K562 (cell line): ENCODE measurements at regions not wholly inside any gene's neighbourhood (a gene's known extent, or its start where the extent isn't known, plus 50 kb on each side); places are given as distances from the start of the nearest gene placed in this dataset.

ENCODE experiments used
- ATAC-seq: fragments of 200-7000 bp; cut with Tn5 transposase; 3 replicates; pipeline ENCODE4 v1.9.1; 2020; ENCODE audit warnings: moderate library complexity
- BruUV-seq: library from RNA; stranded (reverse); fragments of 400-500 nt; replicated peaks from 2 replicates; lab custom pipeline; 2021; lab: Mats Ljungman, UMichigan
- CTCF ChIA-PET: fragments of 300-600 bp; formaldehyde crosslinking; extraction: SDS; loops from one replicate; lab custom pipeline; 2021; ENCODE audit warnings: low intra/inter-chr PET ratio; lab: Yijun Ruan, JAX
- POLR2A ChIA-PET: fragments of 300-600, 350-650 bp; sonication (Branson Sonifier 250); formaldehyde crosslinking; extraction: SDS; loops from one replicate; lab custom pipeline; 2021; ENCODE audit warnings: antibody characterized with exemption, inconsistent platforms; lab: Yijun Ruan, JAX
- DNase-seq, 4 experiments: peaks; one replicate each; pipeline versions ENCODE4 v3.0.0 to v3.0.0-alpha.2; 2011 to 2018; ENCODE audit warnings: low spot score in 3 of 4, mixed read lengths in 3 of 4; ENCODE audit errors: extremely low read depth in 1 of 4
- FAIRE-seq: peaks from 2 replicates; lab custom pipeline; 2011; peaks lifted over from hg19 to GRCh38; lab: Jason Lieb, UNC
- H2AFZ ChIP-seq: 2 replicates; pipeline ENCODE4 v1.6.0; 2011; ENCODE audit warnings: low read depth, low read length, control low read depth, inconsistent platforms
- H3K27ac ChIP-seq: fragments of 200-600 bp; 3 replicates; pipeline ENCODE4 v1.8.0; 2011; ENCODE audit warnings: low read depth, mild to moderate bottlenecking, control low read depth, inconsistent platforms, low read length, moderate library complexity, mixed read lengths; ENCODE audit errors: extremely low read depth
- H3K27me3 ChIP-seq, 2 experiments: fragments of 300-600 bp in 1 of 2; 2 replicates in 1 of 2; 3 replicates in 1 of 2; pipeline versions ENCODE4 v1.6.0 to v1.8.0; 2011; ENCODE audit warnings: inconsistent platforms in 2 of 2, low read length in 2 of 2, mild to moderate bottlenecking in 1 of 2, mixed read lengths in 1 of 2, moderate library complexity in 1 of 2; ENCODE audit not compliant: control insufficient read depth in 2 of 2, insufficient read depth in 2 of 2
- H3K36me3 ChIP-seq: fragments of 300-600 bp; 3 replicates; pipeline ENCODE4 v1.8.0; 2011; ENCODE audit warnings: mild to moderate bottlenecking, low read length, inconsistent platforms; ENCODE audit not compliant: control insufficient read depth, insufficient read depth
- H3K4me1 ChIP-seq, 2 experiments: fragments of 200-600 bp in 1 of 2; replicated peaks in 1 of 2; 2 replicates in 1 of 2; 3 replicates in 1 of 2; pipeline versions ENCODE4 v1.5.1 to v1.8.0; 2011; ENCODE audit warnings: inconsistent platforms in 2 of 2, low read length in 2 of 2, mild to moderate bottlenecking in 1 of 2, mixed read lengths in 1 of 2, moderate library complexity in 1 of 2; ENCODE audit not compliant: control insufficient read depth in 2 of 2, insufficient read depth in 2 of 2
- H3K4me2 ChIP-seq: 2 replicates; pipeline ENCODE4 v1.6.1; 2011; ENCODE audit warnings: low read length, control low read depth, inconsistent platforms, mixed read lengths; ENCODE audit not compliant: insufficient read depth
- H3K4me3 ChIP-seq: fragments of 200-600 bp; sonication (generic), shearing (Covaris generic); 2 replicates; pipeline ENCODE4 v1.5.1; 2016; ENCODE audit warnings: control low read depth, inconsistent platforms
- H3K79me2 ChIP-seq: fragments of 200-600 bp; 3 replicates; pipeline ENCODE4 v1.8.0; 2011; ENCODE audit warnings: low read length, inconsistent platforms; ENCODE audit not compliant: control insufficient read depth, insufficient read depth
- H3K9ac ChIP-seq, 2 experiments: 2 replicates each; pipeline versions ENCODE4 v1.6.0 to v1.6.1; 2011; ENCODE audit warnings: low read depth in 2 of 2, low read length in 2 of 2, control low read depth in 1 of 2, inconsistent platforms in 1 of 2, mild to moderate bottlenecking in 1 of 2, mixed read lengths in 1 of 2; ENCODE audit not compliant: insufficient read depth in 1 of 2
- H3K9me1 ChIP-seq: one replicate; pipeline ENCODE4 v1.6.0; 2011; ENCODE audit warnings: inconsistent platforms, mild to moderate bottlenecking, low read length, moderate library complexity; ENCODE audit not compliant: control insufficient read depth, insufficient read depth
- H3K9me3 ChIP-seq: replicated peaks from 2 replicates; pipeline ENCODE4 v1.5.1; 2011; ENCODE audit warnings: low read depth, low read length, inconsistent platforms; ENCODE audit not compliant: control insufficient read depth, insufficient read depth
- H4K20me1 ChIP-seq: replicated peaks from 2 replicates; pipeline ENCODE4 v1.6.1; 2011; ENCODE audit warnings: low read length, inconsistent platforms, mixed read lengths; ENCODE audit not compliant: control insufficient read depth, insufficient read depth
- BRF1 ChIP-seq: IDR thresholded peaks from 3 replicates; pipeline ENCODE4 v1.6.1; 2011; ENCODE audit warnings: borderline replicate concordance, mild to moderate bottlenecking; ENCODE audit not compliant: insufficient read length; ENCODE audit errors: extremely low read depth
- MYNN ChIP-seq, 2 experiments: sonication (generic); formaldehyde crosslinking in 1 of 2; IDR thresholded peaks; 2 replicates each; pipeline versions ENCODE4 v1.5.0 to v1.6.1; 2016 to 2020; ENCODE audit warnings: antibody characterized with exemption in 1 of 2, missing genetic modification reagents in 1 of 2
- RAD21 ChIP-seq, 2 experiments: fragments of 250-450 bp in 1 of 2; fragments of 450-650 bp in 1 of 2; sonication (Bioruptor Pico) in 1 of 2; formaldehyde crosslinking in 1 of 2; IDR thresholded peaks in 1 of 2; conservative IDR thresholded peaks in 1 of 2; 2 replicates each; pipeline versions ENCODE4 v1.4.0 to v1.8.0; 2020 to 2022; ENCODE audit warnings: mild to moderate bottlenecking in 2 of 2, moderate library complexity in 1 of 2
- SRF ChIP-seq, 2 experiments: fragments of 250-450, 450-650 bp in 1 of 2; sonication (Bioruptor Pico) in 1 of 2; sonication (generic) in 1 of 2; formaldehyde crosslinking; IDR thresholded peaks; 2 replicates each; pipeline versions ENCODE4 v1.5.0 to v1.5.1; 2020 to 2022; ENCODE audit warnings: mild to moderate bottlenecking in 1 of 2, missing genetic modification reagents in 1 of 2
- ZNF197 ChIP-seq: fragments of 200-800 bp; sonication (Bioruptor generic); IDR thresholded peaks from 2 replicates; pipeline ENCODE4 v1.6.1; 2016; ENCODE audit warnings: low read depth, missing genetic modification characterization, missing compliant biosample characterization
- ZNF384 ChIP-seq: IDR thresholded peaks from 2 replicates; pipeline ENCODE4 v1.6.1; 2012; ENCODE audit warnings: low read depth, low read length, improper control_type of control experiment
- WGBS: fragments of 100-300 bp; shearing (Covaris generic); methylation state at CpG from one replicate; pipeline ENCODE4 v1.1.6; 2016; ENCODE audit warnings: low coverage, mixed read lengths; ENCODE audit not compliant: insufficient coverage; ENCODE audit errors: missing lambda C conversion rate; 5-methylcytosine and 5-hydroxymethylcytosine counted together
- in situ Hi-C: fragments of 300-500 bp; cut with MboI; formaldehyde crosslinking; loops from 4 replicates; pipeline ENCODE4 v1.15.0; 2018; ENCODE audit warnings: inconsistent platforms, mixed read lengths
- intact Hi-C: fragments of 100-400 bp; cut with micrococcal nuclease; formaldehyde crosslinking; loops from 2 replicates; pipeline ENCODE4 v1.14.2; 2022

- no peak for TF ChIP-seq RAD21 (CRISPR knock-in tag; conservative IDR thresholded peaks at IDR 0.05 in 1 of 2, IDR thresholded peaks at IDR 0.05 in 1 of 2)
- no peak for TF ChIP-seq BRF1
- TF ChIP-seq, all 486 proteins: peak for 0
These were observed 493.2 kb downstream of the MIAT start (continued) for GRCh38 chr22:27150544-27150941.

- no peak for ATAC-seq
- POLR2A ChIA-PET: no interaction called here
- Histone ChIP-seq H2AFZ (no peak overlapping the region), H3K9ac (no peak overlapping the region), H3K4me2 (no peak overlapping the region), H4K20me1 (no peaks in the 10 kb centered on the region), H3K36me3 (no peaks in the 10 kb centered on the region), H3K4me3 (no peak overlapping the region), H3K9me3 (no peaks in the 10 kb centered on the region), H3K27ac (no peak overlapping the region), H3K4me1 (no peaks in the 10 kb centered on the region; a peak in 1 of 5 replicates), H3K27me3 (no peaks in the 10 kb centered on the region), H3K9me1 (no peaks in the 10 kb centered on the region), H3K79me2 (no peaks in the 10 kb centered on the region)
- BruUV-seq: no TSS peak
- 0 out of 2 replicates have a peak, but pooled peaks have one; percentile 35 for TF ChIP-seq ZNF384
- no peak for TF ChIP-seq MYNN (IDR thresholded peaks at IDR 0.05)
- no peak for TF ChIP-seq MYNN (CRISPR knock-in tag; IDR thresholded peaks at IDR 0.05)
- no peak for TF ChIP-seq ZNF197 (CRISPR knock-in tag)
- peak in 1 of 2 experiments; percentile 32; a peak in 1 of 4 replicates for TF ChIP-seq SRF (CRISPR knock-in tag; IDR thresholded peaks at IDR 0.05)
- CTCF ChIA-PET: no interaction called here
- WGBS: 0% methylated on average over 2 of the region's 2 CpGs
- FAIRE-seq: no peak
- DNase-seq: no peak
- in situ Hi-C loops (no loop called here), intact Hi-C loops (no loop called here)
These were observed 494.0 kb downstream of the MIAT start for GRCh38 chr22:27151407-27151806.
